ENCODE measurements at regions not wholly inside any gene's neighbourhood (a gene's known extent, or its start where the extent isn't known, plus 50 kb on each side); places are given as distances from the start of the nearest gene placed in this dataset.
"Not testable (repeated sequence)": the region's sequence is repeated elsewhere in the genome, so short reads cannot be mapped to it uniquely, and the experiment has no call there.

- TF ChIP-seq GATA1 (IDR thresholded peaks at IDR 0.05; ENCODE audit: low read depth, low read length) (no peak), POLR2A (IDR thresholded peaks at IDR 0.05; ENCODE audit: low read length) (no peak)
- DNase-seq, result no peak
Measured at GRCh38 chr5:125245216-125245615, 498.8 kb upstream of the ZNF608 start.

DNA sequence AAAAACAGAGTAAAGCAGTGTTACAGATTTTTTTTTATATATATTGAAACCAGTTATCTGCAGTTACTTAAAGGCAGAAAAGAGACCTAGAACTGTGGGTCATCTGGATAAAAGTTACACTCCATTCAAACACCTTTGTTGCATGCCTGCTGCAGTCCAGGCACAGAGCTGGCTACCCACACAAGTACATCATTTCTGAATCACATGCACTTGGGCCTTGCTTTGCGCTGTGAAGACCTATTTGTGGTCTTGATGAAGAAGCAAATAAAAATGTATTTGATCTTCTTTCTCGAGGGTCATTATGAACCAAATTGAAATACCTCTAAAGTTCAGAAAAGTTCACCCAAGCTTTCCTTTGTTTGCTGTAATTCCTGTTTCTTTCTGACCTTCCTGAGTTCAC, 503.0 kb upstream of the ZNF608 start:
- TF ChIP-seq GATA1 (IDR thresholded peaks at IDR 0.05; ENCODE audit: low read depth, low read length), result no peak
- TF ChIP-seq POLR2A (IDR thresholded peaks at IDR 0.05; ENCODE audit: low read length), result no peak
- no peak for DNase-seq

GRCh38 chr5:125251703-125252102, 505.3 kb upstream of the ZNF608 start:
- DNase-seq, result no peak
- TF ChIP-seq GATA1 (IDR thresholded peaks at IDR 0.05; ENCODE audit: low read depth, low read length), result no peak
- no peak for TF ChIP-seq POLR2A (IDR thresholded peaks at IDR 0.05; ENCODE audit: low read length)

DNA sequence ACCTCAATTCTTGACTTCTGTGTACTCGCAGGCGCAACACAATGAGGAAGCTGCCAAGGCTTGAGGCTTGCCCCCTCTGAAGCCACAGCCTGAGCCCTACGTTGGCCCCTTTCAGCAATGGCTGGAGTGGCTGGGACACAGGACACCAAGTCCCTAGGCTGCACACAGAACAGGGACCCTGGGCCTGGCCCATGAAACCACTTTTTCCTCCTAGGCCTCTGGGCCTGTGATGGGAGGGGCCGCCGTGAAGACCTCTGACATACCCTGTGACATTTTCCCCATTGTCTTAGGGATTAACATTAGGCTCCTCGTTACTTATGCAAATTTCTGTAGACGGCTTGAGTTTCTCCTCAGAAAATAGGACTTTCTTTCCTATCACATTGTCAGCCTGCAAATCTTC, 507.2 kb upstream of the ZNF608 start:
- DNase-seq, result not testable (repeated sequence)

GRCh38 chr5:125254267-125254666, 507.8 kb upstream of the ZNF608 start:
- TF ChIP-seq POLR2A (IDR thresholded peaks at IDR 0.05; ENCODE audit: low read length) (no peak), GATA1 (IDR thresholded peaks at IDR 0.05; ENCODE audit: low read depth, low read length) (no peak)
- no peak for DNase-seq

DNA sequence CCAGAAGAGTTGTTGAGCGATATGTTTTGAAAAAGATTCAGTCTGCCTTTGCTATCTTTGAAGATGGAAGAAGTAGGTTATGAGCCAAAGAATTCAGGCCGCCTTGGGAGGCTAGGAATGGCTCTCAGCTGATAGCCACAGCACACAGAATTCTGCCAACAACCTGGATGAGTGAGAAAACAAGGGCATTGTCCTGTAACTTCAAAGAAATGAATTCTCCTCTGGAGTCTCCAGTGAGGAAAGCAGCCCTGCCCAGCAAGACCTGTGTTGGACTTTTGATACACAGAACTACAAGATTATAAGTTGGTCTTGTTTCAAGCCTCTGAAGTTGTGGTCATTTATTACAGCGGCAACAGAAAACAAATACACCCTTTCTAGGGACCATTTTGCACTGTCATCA, 509.9 kb upstream of the ZNF608 start:
- DNase-seq, result no peak
- TF ChIP-seq POLR2A (IDR thresholded peaks at IDR 0.05; ENCODE audit: low read length), result no peak
- no peak for TF ChIP-seq GATA1 (IDR thresholded peaks at IDR 0.05; ENCODE audit: low read depth, low read length)

GRCh38 chr5:125257057-125257972, 510.9 kb upstream of the ZNF608 start:
- DNase-seq, result no peak
- no peak for TF ChIP-seq GATA1 (IDR thresholded peaks at IDR 0.05; ENCODE audit: low read depth, low read length)
- TF ChIP-seq POLR2A (IDR thresholded peaks at IDR 0.05; ENCODE audit: low read length), result no peak

GRCh38 chr5:125257997-125258396, 511.6 kb upstream of the ZNF608 start:
- DNase-seq, result no peak
- TF ChIP-seq POLR2A (IDR thresholded peaks at IDR 0.05; ENCODE audit: low read length) (no peak), GATA1 (IDR thresholded peaks at IDR 0.05; ENCODE audit: low read depth, low read length) (no peak)

DNA sequence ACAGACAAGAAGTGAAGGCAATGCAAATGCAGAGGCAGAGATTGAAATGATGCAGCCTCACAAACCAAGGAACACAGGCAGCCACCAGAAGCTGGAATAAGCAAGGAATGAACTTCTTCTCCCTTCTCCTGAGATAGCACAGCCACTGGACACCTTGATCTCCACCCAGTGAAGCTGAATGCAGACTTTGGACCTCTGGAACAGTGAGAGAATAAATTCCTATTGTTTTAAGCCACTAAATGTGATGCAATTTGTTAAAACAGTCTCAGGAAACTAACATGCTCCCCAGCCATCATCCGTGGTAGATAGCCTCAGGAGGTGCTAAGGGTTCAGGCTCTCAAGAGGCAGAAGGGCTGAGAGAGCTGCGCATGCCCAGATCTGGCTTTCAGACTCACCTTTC, 512.2 kb upstream of the ZNF608 start:
- no peak for DNase-seq
- no peak for TF ChIP-seq GATA1 (IDR thresholded peaks at IDR 0.05; ENCODE audit: low read depth, low read length)
- no peak for TF ChIP-seq POLR2A (IDR thresholded peaks at IDR 0.05; ENCODE audit: low read length)

GRCh38 chr5:125261505-125262250, 515.2 kb upstream of the ZNF608 start:
- no peak for DNase-seq
- no peak for TF ChIP-seq POLR2A (IDR thresholded peaks at IDR 0.05; ENCODE audit: low read length)
- no peak for TF ChIP-seq GATA1 (IDR thresholded peaks at IDR 0.05; ENCODE audit: low read depth, low read length)

DNA sequence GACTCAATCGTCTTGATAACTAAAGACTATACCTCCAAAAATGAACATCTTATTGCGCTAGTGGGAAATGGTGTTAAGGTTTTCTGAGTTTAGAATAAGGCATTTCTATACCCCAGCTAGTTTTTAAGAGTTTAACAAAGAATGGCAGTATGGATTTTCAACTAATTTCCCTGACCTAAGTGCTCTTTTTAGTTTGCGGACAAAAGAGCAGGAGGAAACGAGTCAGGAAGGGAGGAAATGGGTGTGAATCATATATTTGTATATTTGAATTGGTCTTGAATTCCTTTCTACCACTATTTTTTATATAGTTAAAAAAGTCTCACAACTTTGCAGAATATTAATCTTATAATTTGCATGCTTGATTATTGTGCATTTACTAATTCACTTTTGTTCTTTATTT, 516.3 kb upstream of the ZNF608 start:
- TF ChIP-seq GATA1 (IDR thresholded peaks at IDR 0.05; ENCODE audit: low read depth, low read length) (no peak), POLR2A (IDR thresholded peaks at IDR 0.05; ENCODE audit: low read length) (no peak)
- DNase-seq, result no peak

- TF ChIP-seq GATA1 (IDR thresholded peaks at IDR 0.05; ENCODE audit: low read depth, low read length) (no peak), POLR2A (IDR thresholded peaks at IDR 0.05; ENCODE audit: low read length) (no peak)
- DNase-seq, result no peak
Measured at GRCh38 chr5:125263356-125263755, 516.9 kb upstream of the ZNF608 start.

DNA sequence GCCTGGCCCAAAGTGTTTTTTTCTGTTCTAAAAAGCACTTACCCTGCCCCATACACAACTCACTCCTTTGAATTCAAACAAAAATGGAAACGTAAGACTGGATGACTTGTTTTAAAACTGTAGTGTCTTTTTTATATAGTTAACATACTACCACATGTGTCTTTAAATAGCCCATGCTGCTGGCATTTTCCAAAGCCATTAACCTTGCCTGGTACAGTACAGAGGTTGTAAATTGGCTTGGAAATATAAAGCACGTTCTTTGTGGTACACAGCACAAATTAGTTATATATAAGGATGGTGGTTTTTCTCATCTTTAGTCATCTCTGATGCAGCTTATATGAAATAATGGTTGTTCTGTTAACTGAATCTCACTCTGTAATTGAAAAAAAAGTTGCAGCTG, 519.7 kb upstream of the ZNF608 start:
- TF ChIP-seq POLR2A (IDR thresholded peaks at IDR 0.05; ENCODE audit: low read length) (no peak), GATA1 (IDR thresholded peaks at IDR 0.05; ENCODE audit: low read depth, low read length) (no peak)
- no peak for DNase-seq

DNA sequence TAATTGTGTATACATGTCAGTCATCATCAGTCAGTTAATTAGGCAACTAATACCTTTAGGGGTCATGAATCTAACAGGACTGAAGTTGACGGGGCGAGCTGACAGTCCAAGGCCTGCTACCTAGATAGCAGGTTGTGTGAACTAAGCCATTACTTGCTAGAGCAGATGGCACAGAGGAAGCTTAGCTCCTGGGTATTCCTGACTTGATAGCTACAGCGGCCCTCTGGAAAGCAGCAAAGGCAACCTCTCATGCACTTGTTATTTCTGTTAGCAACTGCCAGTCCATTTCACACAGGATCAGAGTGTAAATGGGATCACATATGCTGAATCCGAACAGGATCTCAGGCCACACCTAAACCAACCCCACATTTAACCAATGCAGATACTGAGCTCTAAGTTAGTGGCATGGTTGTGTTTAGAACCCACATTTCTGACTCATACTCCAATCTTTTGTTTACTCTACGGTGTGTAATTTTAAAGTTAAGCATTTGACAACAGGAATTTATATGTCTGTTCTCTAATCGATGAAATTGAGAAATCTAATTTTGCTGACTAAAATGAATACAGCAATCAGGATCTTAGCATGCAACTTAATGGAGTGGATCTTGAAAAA, 521.3 kb upstream of the ZNF608 start:
- no peak for DNase-seq
- TF ChIP-seq POLR2A (IDR thresholded peaks at IDR 0.05; ENCODE audit: low read length), result no peak
- no peak for TF ChIP-seq GATA1 (IDR thresholded peaks at IDR 0.05; ENCODE audit: low read depth, low read length)

Measured in erythroblast (primary cell).